ENCODE measurements at regions not wholly inside any gene's neighbourhood (a gene's known extent, or its start where the extent isn't known, plus 50 kb on each side); places are given as distances from the start of the nearest gene placed in this dataset.

- Histone ChIP-seq H2BK5ac (ENCODE audit: low read length) (no peak overlapping the region), H3K4ac (ENCODE audit: low read length) (no peak overlapping the region), H4K91ac (ENCODE audit: low read depth, low read length, poor library complexity) (no peak overlapping the region), H2BK120ac (ENCODE audit: low read depth, low read length) (no peak overlapping the region), H4K8ac (ENCODE audit: low read depth, low read length) (no peak overlapping the region), H3K9ac (ENCODE audit: low read depth, low read length, poor library complexity) (no peak overlapping the region), H3K4me3 (ENCODE audit: low read length in 2 of 2) (no peak overlapping the region), H3K23ac (ENCODE audit: low read depth, low read length, poor library complexity) (no peak overlapping the region), H3K14ac (ENCODE audit: low read length) (no peak overlapping the region), H3K4me1 (ENCODE audit: control insufficient read depth in 2 of 2, insufficient read depth in 1 of 2, low read depth in 1 of 2, low read length in 2 of 2) (no peaks in the 10 kb centered on the region), H3K18ac (ENCODE audit: low read length) (no peak overlapping the region), H2BK12ac (ENCODE audit: low read length) (no peak overlapping the region), H3K27ac (replicated peaks; ENCODE audit: low read length) (no peak overlapping the region), H2AK5ac (ENCODE audit: low read depth, low read length) (no peak overlapping the region), H3K27me3 (ENCODE audit: control insufficient read depth in 3 of 3, insufficient read depth in 3 of 3, low read depth in 1 of 3, low read length in 3 of 3) (no peaks in the 10 kb centered on the region), H2BK15ac (ENCODE audit: low read length) (no peak overlapping the region), H3K79me1 (ENCODE audit: low read depth, low read length) (no peaks in the 10 kb centered on the region), H2AFZ (ENCODE audit: low read length) (no peak overlapping the region), H3K9me3 (replicated peaks in 1 of 2; ENCODE audit: control insufficient read depth in 2 of 2, insufficient read depth in 1 of 2, low read depth in 1 of 2, low read length in 2 of 2) (peaks cover 0 to 10% of the 10 kb centered on the region in 2 donors), H3K4me2 (ENCODE audit: insufficient read depth, low read length, poor library complexity, severe bottlenecking) (no peak overlapping the region), H3K36me3 (replicated peaks in 1 of 2; ENCODE audit: control insufficient read depth in 2 of 2, insufficient read depth in 2 of 2, low read length in 2 of 2) (no peaks in the 10 kb centered on the region)
- no peak for DNase-seq (ENCODE audit: low spot score)
Measured at GRCh38 chr13:83825676-83826075, 56.6 kb downstream of the SLITRK1 start.

GRCh38 chr13:83824560-83824959 is 57.7 kb downstream of the SLITRK1 start:
- H2BK12ac ChIP-seq (ENCODE audit: low read length), result peak overlapping the region; percentile 30

DNA sequence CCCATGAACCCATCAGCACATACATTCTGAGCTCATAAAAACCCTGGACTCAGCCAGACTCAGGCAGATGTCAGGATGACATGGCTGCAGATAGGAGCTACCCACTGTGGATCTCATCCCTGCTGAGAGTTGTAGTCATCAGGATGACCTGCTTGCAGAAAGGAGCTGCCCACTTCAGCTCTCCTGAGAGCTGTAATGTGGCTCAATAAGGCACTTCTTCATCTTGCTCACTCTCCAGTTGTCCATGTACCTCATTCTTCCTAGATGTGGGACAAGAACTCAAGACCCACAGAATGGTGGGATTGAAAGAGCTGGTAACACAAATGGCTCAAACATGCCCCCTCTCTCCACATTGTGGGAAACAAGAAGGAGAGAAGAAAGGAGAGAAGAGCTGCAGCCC is 58.2 kb downstream of the SLITRK1 start:
- H3K9ac ChIP-seq (ENCODE audit: low read depth, low read length, poor library complexity), result no peak overlapping the region

More at GRCh38 chr13:83824560-83824959, 57.7 kb downstream of the SLITRK1 start:
- no peak overlapping the region for H2AK5ac ChIP-seq (ENCODE audit: low read depth, low read length)
- H2BK5ac ChIP-seq (ENCODE audit: low read length), result no peak overlapping the region
- no peaks in the 10 kb centered on the region for H3K79me1 ChIP-seq (ENCODE audit: low read depth, low read length)
- no peak overlapping the region for H3K4me2 ChIP-seq (ENCODE audit: insufficient read depth, low read length, poor library complexity, severe bottlenecking)
- H4K8ac ChIP-seq (ENCODE audit: low read depth, low read length), result no peak overlapping the region
- H3K9me3 ChIP-seq (replicated peaks in 1 of 2; ENCODE audit: control insufficient read depth in 2 of 2, insufficient read depth in 1 of 2, low read depth in 1 of 2, low read length in 2 of 2), result peaks cover 0 to 10% of the 10 kb centered on the region in 2 donors
- H4K91ac ChIP-seq (ENCODE audit: low read depth, low read length, poor library complexity), result peak overlapping the region; percentile 64
- H3K27me3 ChIP-seq (ENCODE audit: control insufficient read depth in 3 of 3, insufficient read depth in 3 of 3, low read depth in 1 of 3, low read length in 3 of 3), result no peaks in the 10 kb centered on the region
- H3K4me3 ChIP-seq (ENCODE audit: low read length in 2 of 2), result peak overlapping the region in 1 of 2 donors; percentile 61
- H3K23ac ChIP-seq (ENCODE audit: low read depth, low read length, poor library complexity), result peak overlapping the region; percentile 80
- H3K4ac ChIP-seq (ENCODE audit: low read length), result peak overlapping the region; percentile 41
- no peak overlapping the region for H2BK120ac ChIP-seq (ENCODE audit: low read depth, low read length)
- no peak overlapping the region for H3K9ac ChIP-seq (ENCODE audit: low read depth, low read length, poor library complexity)
- no peak overlapping the region for H3K27ac ChIP-seq (replicated peaks; ENCODE audit: low read length)
- H2AFZ ChIP-seq (ENCODE audit: low read length), result peak overlapping the region; percentile 22
- H3K4me1 ChIP-seq (ENCODE audit: control insufficient read depth in 2 of 2, insufficient read depth in 1 of 2, low read depth in 1 of 2, low read length in 2 of 2), result no peaks in the 10 kb centered on the region
- WGBS, 2 donors (ENCODE audit: extremely low coverage in 2 of 2, insufficient read length in 2 of 2, insufficient replicate concordance in 1 of 2), result no CpG with 5 or more reads among the region's 8 CpGs
- no peaks in the 10 kb centered on the region for H3K36me3 ChIP-seq (replicated peaks in 1 of 2; ENCODE audit: control insufficient read depth in 2 of 2, insufficient read depth in 2 of 2, low read length in 2 of 2)
- peak overlapping the region; percentile 74 for H3K18ac ChIP-seq (ENCODE audit: low read length)
- no peak for DNase-seq (ENCODE audit: low spot score)
- no peak overlapping the region for H3K14ac ChIP-seq (ENCODE audit: low read length)
- H2BK15ac ChIP-seq (ENCODE audit: low read length), result peak overlapping the region; percentile 26

DNA sequence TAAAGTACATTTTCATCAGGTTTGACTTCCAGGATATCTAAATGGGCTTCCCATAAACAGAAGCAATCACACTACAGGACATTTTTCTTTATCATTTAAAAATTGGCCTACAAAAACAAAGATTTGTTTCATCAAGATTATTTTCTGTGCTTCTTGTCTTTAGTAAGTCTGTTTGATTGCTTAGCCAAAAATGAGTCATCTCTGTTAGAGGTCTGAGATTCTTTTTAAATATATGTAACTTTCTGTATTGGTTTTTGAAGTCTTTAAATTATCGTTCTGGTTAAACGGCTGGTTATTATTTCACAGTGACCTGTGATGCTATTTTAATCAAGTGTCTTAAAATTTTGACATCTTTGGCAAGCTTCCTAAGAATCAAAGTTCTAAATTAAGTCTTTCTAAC is 62.7 kb downstream of the SLITRK1 start:
- H2AFZ ChIP-seq (ENCODE audit: low read length), result no peak overlapping the region
- no peak overlapping the region for H2BK120ac ChIP-seq (ENCODE audit: low read depth, low read length)
- H4K91ac ChIP-seq (ENCODE audit: low read depth, low read length, poor library complexity), result no peak overlapping the region
- no peak overlapping the region for H2BK15ac ChIP-seq (ENCODE audit: low read length)
- H3K79me1 ChIP-seq (ENCODE audit: low read depth, low read length), result no peaks in the 10 kb centered on the region
- no peak overlapping the region for H2AK5ac ChIP-seq (ENCODE audit: low read depth, low read length)
- H3K23ac ChIP-seq (ENCODE audit: low read depth, low read length, poor library complexity), result no peak overlapping the region
- no peak overlapping the region for H2BK5ac ChIP-seq (ENCODE audit: low read length)
- H3K9me3 ChIP-seq (replicated peaks in 1 of 2; ENCODE audit: control insufficient read depth in 2 of 2, insufficient read depth in 1 of 2, low read depth in 1 of 2, low read length in 2 of 2), result peaks cover 0 to 10% of the 10 kb centered on the region in 2 donors
- no peak overlapping the region for H3K14ac ChIP-seq (ENCODE audit: low read length)
- H3K4ac ChIP-seq (ENCODE audit: low read length), result no peak overlapping the region
- no peak overlapping the region for H3K9ac ChIP-seq (ENCODE audit: low read depth, low read length, poor library complexity)
- H3K27ac ChIP-seq (replicated peaks; ENCODE audit: low read length), result no peak overlapping the region
- no peak overlapping the region for H3K4me3 ChIP-seq (ENCODE audit: low read length in 2 of 2)
- no peak overlapping the region for H4K8ac ChIP-seq (ENCODE audit: low read depth, low read length)
- no peak overlapping the region for H3K4me2 ChIP-seq (ENCODE audit: insufficient read depth, low read length, poor library complexity, severe bottlenecking)
- H3K18ac ChIP-seq (ENCODE audit: low read length), result no peak overlapping the region
- H3K27me3 ChIP-seq (ENCODE audit: control insufficient read depth in 3 of 3, insufficient read depth in 3 of 3, low read depth in 1 of 3, low read length in 3 of 3), result no peaks in the 10 kb centered on the region
- no peaks in the 10 kb centered on the region for H3K36me3 ChIP-seq (replicated peaks in 1 of 2; ENCODE audit: control insufficient read depth in 2 of 2, insufficient read depth in 2 of 2, low read length in 2 of 2)
- no peak for DNase-seq (ENCODE audit: low spot score)
- H2BK12ac ChIP-seq (ENCODE audit: low read length), result no peak overlapping the region
- H3K4me1 ChIP-seq (ENCODE audit: control insufficient read depth in 2 of 2, insufficient read depth in 1 of 2, low read depth in 1 of 2, low read length in 2 of 2), result peaks cover 0 to 5% of the 10 kb centered on the region in 2 donors
- WGBS, 2 donors (ENCODE audit: extremely low coverage in 2 of 2, insufficient read length in 2 of 2, insufficient replicate concordance in 1 of 2), result no CpG with 5 or more reads among the region's 2 CpGs

More for the DNA sequence above, 58.2 kb downstream of the SLITRK1 start:
- Histone ChIP-seq H2BK5ac (ENCODE audit: low read length) (no peak overlapping the region), H2AFZ (ENCODE audit: low read length) (no peak overlapping the region), H4K8ac (ENCODE audit: low read depth, low read length) (no peak overlapping the region), H4K91ac (ENCODE audit: low read depth, low read length, poor library complexity) (no peak overlapping the region), H3K9me3 (replicated peaks in 1 of 2; ENCODE audit: control insufficient read depth in 2 of 2, insufficient read depth in 1 of 2, low read depth in 1 of 2, low read length in 2 of 2) (peaks cover 0 to 10% of the 10 kb centered on the region in 2 donors), H3K27me3 (ENCODE audit: control insufficient read depth in 3 of 3, insufficient read depth in 3 of 3, low read depth in 1 of 3, low read length in 3 of 3) (no peaks in the 10 kb centered on the region), H3K14ac (ENCODE audit: low read length) (no peak overlapping the region), H3K4me3 (ENCODE audit: low read length in 2 of 2) (no peak overlapping the region), H3K36me3 (replicated peaks in 1 of 2; ENCODE audit: control insufficient read depth in 2 of 2, insufficient read depth in 2 of 2, low read length in 2 of 2) (no peaks in the 10 kb centered on the region), H3K4me2 (ENCODE audit: insufficient read depth, low read length, poor library complexity, severe bottlenecking) (no peak overlapping the region), H2BK120ac (ENCODE audit: low read depth, low read length) (no peak overlapping the region), H3K18ac (ENCODE audit: low read length) (no peak overlapping the region), H2BK12ac (ENCODE audit: low read length) (no peak overlapping the region), H3K4ac (ENCODE audit: low read length) (no peak overlapping the region), H2AK5ac (ENCODE audit: low read depth, low read length) (peak overlapping the region; percentile 39), H3K79me1 (ENCODE audit: low read depth, low read length) (no peaks in the 10 kb centered on the region), H2BK15ac (ENCODE audit: low read length) (no peak overlapping the region), H3K23ac (ENCODE audit: low read depth, low read length, poor library complexity) (no peak overlapping the region), H3K4me1 (ENCODE audit: control insufficient read depth in 2 of 2, insufficient read depth in 1 of 2, low read depth in 1 of 2, low read length in 2 of 2) (peaks cover 0 to 4% of the 10 kb centered on the region in 2 donors), H3K27ac (replicated peaks; ENCODE audit: low read length) (no peak overlapping the region)
- no peak for DNase-seq (ENCODE audit: low spot score)

Data from neuronal stem cell (in vitro differentiated cells).